ENCODE measurements at regions not wholly inside any gene's neighbourhood (a gene's known extent, or its start where the extent isn't known, plus 50 kb on each side); places are given as distances from the start of the nearest gene placed in this dataset.

DNA sequence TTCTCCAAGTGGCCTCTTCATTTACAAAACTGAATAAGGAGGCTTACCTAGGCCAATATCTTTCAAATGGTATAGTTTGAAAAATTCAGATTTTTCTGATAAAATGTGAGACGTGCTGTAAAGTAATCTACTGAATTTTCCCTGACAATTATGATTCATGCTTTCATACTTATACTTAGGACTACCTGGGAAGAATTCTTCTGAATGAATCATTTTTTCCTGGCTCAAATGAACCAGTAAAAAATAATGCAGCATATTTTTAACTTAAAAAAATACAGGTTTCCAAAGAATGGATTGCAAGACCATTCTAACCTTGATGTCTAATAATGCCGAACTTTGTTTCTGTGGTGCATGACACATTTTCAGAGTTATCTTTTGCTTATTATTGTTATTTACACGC lies 375.4 kb downstream of the ZNF674 start:
- no peaks in the 10 kb centered on the region for H3K79me2 ChIP-seq (ENCODE audit: insufficient read depth, low read length)
- Mint-ChIP-seq H3K9me3 (peaks cover 0 to 12% (median 6%) of the 10 kb centered on the region in 7 donors), H3K4me1 (no peaks in the 10 kb centered on the region), H3K27me3 (ENCODE audit: low read depth in 3 of 3) (peaks cover 0 to 9% (median 0%) of the 10 kb centered on the region in 3 donors), H3K36me3 (no peaks in the 10 kb centered on the region), H3K4me3 (no peak overlapping the region), H3K27ac (no peak overlapping the region)
- H3K27me3 ChIP-seq (ENCODE audit: control insufficient read depth in 2 of 2, insufficient read depth in 2 of 2, low read length in 2 of 2) = no peaks in the 10 kb centered on the region
- H4K20me1 ChIP-seq (ENCODE audit: insufficient read depth, low read length) = no peaks in the 10 kb centered on the region
- no peaks in the 10 kb centered on the region for H3K36me3 ChIP-seq (replicated peaks in 1 of 2; ENCODE audit: control insufficient read depth in 1 of 2, insufficient read depth in 2 of 2, low read length in 2 of 2)
- H2AFZ ChIP-seq (ENCODE audit: insufficient read depth, low read depth, low read length, poor library complexity, severe bottlenecking) = no peak overlapping the region
- intact Hi-C loops (cut with micrococcal nuclease) = no loop called here
- H3K27ac ChIP-seq (ENCODE audit: low read depth in 1 of 2, low read length in 2 of 2) = no peak overlapping the region
- H3K4me1 ChIP-seq (ENCODE audit: control insufficient read depth in 1 of 2, insufficient read depth in 2 of 2, low read length in 2 of 2) = no peaks in the 10 kb centered on the region
- TF ChIP-seq, protein P1, sequence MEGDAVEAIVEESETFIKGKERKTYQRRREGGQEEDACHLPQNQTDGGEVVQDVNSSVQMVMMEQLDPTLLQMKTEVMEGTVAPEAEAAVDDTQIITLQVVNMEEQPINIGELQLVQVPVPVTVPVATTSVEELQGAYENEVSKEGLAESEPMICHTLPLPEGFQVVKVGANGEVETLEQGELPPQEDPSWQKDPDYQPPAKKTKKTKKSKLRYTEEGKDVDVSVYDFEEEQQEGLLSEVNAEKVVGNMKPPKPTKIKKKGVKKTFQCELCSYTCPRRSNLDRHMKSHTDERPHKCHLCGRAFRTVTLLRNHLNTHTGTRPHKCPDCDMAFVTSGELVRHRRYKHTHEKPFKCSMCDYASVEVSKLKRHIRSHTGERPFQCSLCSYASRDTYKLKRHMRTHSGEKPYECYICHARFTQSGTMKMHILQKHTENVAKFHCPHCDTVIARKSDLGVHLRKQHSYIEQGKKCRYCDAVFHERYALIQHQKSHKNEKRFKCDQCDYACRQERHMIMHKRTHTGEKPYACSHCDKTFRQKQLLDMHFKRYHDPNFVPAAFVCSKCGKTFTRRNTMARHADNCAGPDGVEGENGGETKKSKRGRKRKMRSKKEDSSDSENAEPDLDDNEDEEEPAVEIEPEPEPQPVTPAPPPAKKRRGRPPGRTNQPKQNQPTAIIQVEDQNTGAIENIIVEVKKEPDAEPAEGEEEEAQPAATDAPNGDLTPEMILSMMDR (IDR thresholded peaks at IDR 0.05) = no peak
- no peak for DNase-seq
- H3K4me2 ChIP-seq (replicated peaks; ENCODE audit: extremely low read depth, low read length, poor library complexity, severe bottlenecking) = no peak overlapping the region
- H3K4me3 ChIP-seq (replicated peaks in 1 of 3; ENCODE audit: low read depth in 2 of 3, low read length in 3 of 3) = no peak overlapping the region
- WGBS (ENCODE audit: insufficient coverage) = no CpG with 5 or more reads among the region's 3 CpGs
- no peak overlapping the region for H3K9ac ChIP-seq (ENCODE audit: insufficient read depth, low read length, poor library complexity, severe bottlenecking)
- no peaks in the 10 kb centered on the region for H3K9me3 ChIP-seq (replicated peaks in 1 of 2; ENCODE audit: control insufficient read depth in 1 of 2, insufficient read depth in 1 of 2, low read length in 2 of 2)

DNA sequence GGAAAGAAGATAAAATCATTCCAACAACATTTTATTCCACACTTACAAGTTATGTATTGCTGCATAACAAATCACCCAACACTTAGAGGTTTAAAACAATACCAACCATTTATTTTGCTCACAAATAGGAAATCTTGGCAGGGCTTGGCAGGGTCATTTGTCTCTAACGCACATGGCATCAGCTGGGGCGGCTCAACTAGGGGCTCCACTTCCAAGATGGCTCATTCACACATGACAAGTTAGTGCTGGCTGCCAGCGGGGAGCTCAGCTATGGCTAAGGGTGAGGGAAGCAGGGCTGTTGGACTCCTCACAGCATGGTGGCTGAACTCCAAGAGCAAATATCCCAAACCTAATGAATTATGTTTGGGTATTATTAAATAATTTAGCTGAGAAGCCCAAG lies 377.0 kb downstream of the ZNF674 start:
- TF ChIP-seq, protein P1 (IDR thresholded peaks at IDR 0.05) = no peak
- H3K27ac ChIP-seq (ENCODE audit: low read depth in 1 of 2, low read length in 2 of 2) = no peak overlapping the region
- no peaks in the 10 kb centered on the region for H3K9me3 ChIP-seq (replicated peaks in 1 of 2; ENCODE audit: control insufficient read depth in 1 of 2, insufficient read depth in 1 of 2, low read length in 2 of 2)
- H3K9ac ChIP-seq (ENCODE audit: insufficient read depth, low read length, poor library complexity, severe bottlenecking) = no peak overlapping the region
- H3K4me3 ChIP-seq (replicated peaks in 1 of 3; ENCODE audit: low read depth in 2 of 3, low read length in 3 of 3) = no peak overlapping the region
- no peak overlapping the region for H3K27ac Mint-ChIP-seq
- H3K9me3 Mint-ChIP-seq = peaks cover 0 to 12% (median 5%) of the 10 kb centered on the region in 7 donors
- H3K27me3 ChIP-seq (ENCODE audit: control insufficient read depth in 2 of 2, insufficient read depth in 2 of 2, low read length in 2 of 2) = no peaks in the 10 kb centered on the region
- intact Hi-C loops (cut with micrococcal nuclease) = no loop called here
- H3K4me1 ChIP-seq (ENCODE audit: control insufficient read depth in 1 of 2, insufficient read depth in 2 of 2, low read length in 2 of 2) = no peaks in the 10 kb centered on the region
- H3K36me3 Mint-ChIP-seq = no peaks in the 10 kb centered on the region
- no peaks in the 10 kb centered on the region for H4K20me1 ChIP-seq (ENCODE audit: insufficient read depth, low read length)
- H3K36me3 ChIP-seq (replicated peaks in 1 of 2; ENCODE audit: control insufficient read depth in 1 of 2, insufficient read depth in 2 of 2, low read length in 2 of 2) = no peaks in the 10 kb centered on the region
- DNase-seq = no peak
- no peaks in the 10 kb centered on the region for H3K4me1 Mint-ChIP-seq
- H3K4me3 Mint-ChIP-seq = no peak overlapping the region
- no peak overlapping the region for H2AFZ ChIP-seq (ENCODE audit: insufficient read depth, low read depth, low read length, poor library complexity, severe bottlenecking)
- peaks cover 0 to 9% (median 0%) of the 10 kb centered on the region in 3 donors for H3K27me3 Mint-ChIP-seq (ENCODE audit: low read depth in 3 of 3)
- H3K79me2 ChIP-seq (ENCODE audit: insufficient read depth, low read length) = no peaks in the 10 kb centered on the region
- H3K4me2 ChIP-seq (replicated peaks; ENCODE audit: extremely low read depth, low read length, poor library complexity, severe bottlenecking) = no peak overlapping the region
- WGBS (ENCODE audit: insufficient coverage) = no CpG with 5 or more reads among the region's 3 CpGs
